GM12878 (cell line): ENCODE measurements at regions not wholly inside any gene's neighbourhood (a gene's known extent, or its start where the extent isn't known, plus 50 kb on each side); places are given as distances from the start of the nearest gene placed in this dataset.

ENCODE experiments used
- ASH2L ChIP-seq: fragments of 300-600, 200-600 bp; sonication (generic); IDR thresholded peaks from 2 replicates; pipeline ENCODE4 v1.6.1; 2017; ENCODE audit warnings: low read depth, mild to moderate bottlenecking, borderline replicate concordance
- ATF2 ChIP-seq: IDR thresholded peaks from 2 replicates; pipeline ENCODE4 v1.6.1; 2012; ENCODE audit warnings: low read length, inconsistent platforms
- BMI1 ChIP-seq: fragments of 450-650 bp; IDR thresholded peaks from 2 replicates; pipeline ENCODE4 v1.6.1; 2016; ENCODE audit warnings: mild to moderate bottlenecking, moderate library complexity, borderline replicate concordance
- CEBPZ ChIP-seq: fragments of 150-350 bp; IDR thresholded peaks from 2 replicates; pipeline ENCODE4 v1.6.1; 2016; ENCODE audit warnings: low read depth, low read length
- CUX1 ChIP-seq: IDR thresholded peaks from 2 replicates; pipeline ENCODE4 v1.6.1; 2012; ENCODE audit warnings: improper control_type of control experiment, low read depth, low read length; ENCODE audit not compliant: insufficient replicate concordance
- DPF2 ChIP-seq: fragments of 450-650 bp; IDR thresholded peaks from 2 replicates; pipeline ENCODE4 v1.6.1; 2017; ENCODE audit warnings: mild to moderate bottlenecking
- E2F4 ChIP-seq: IDR thresholded peaks from 2 replicates; pipeline ENCODE4 v1.6.1; 2012; ENCODE audit warnings: low read depth, low read length, improper control_type of control experiment
- MTA2 ChIP-seq: fragments of 450-650 bp; IDR thresholded peaks from 2 replicates; pipeline ENCODE4 v1.6.1; 2016; ENCODE audit warnings: low read depth, mild to moderate bottlenecking, moderate library complexity
- NFXL1 ChIP-seq: fragments of 450-650 bp; IDR thresholded peaks from 2 replicates; pipeline ENCODE4 v1.6.1; 2017; ENCODE audit warnings: antibody characterized with exemption, mild to moderate bottlenecking, borderline replicate concordance
- NR2C2 ChIP-seq: IDR thresholded peaks from 2 replicates; pipeline ENCODE4 v1.6.1; 2011; ENCODE audit warnings: borderline replicate concordance, low read depth; ENCODE audit not compliant: control insufficient read depth, insufficient read length
- PKNOX1 ChIP-seq: fragments of 450-650 bp; IDR thresholded peaks from 2 replicates; pipeline ENCODE4 v1.6.1; 2016; ENCODE audit warnings: mild to moderate bottlenecking
- RBBP5 ChIP-seq: fragments of 200-600 bp; sonication (generic); conservative IDR thresholded peaks from 2 replicates; pipeline ENCODE4 v1.6.1; 2016
- RELA ChIP-seq: fragments of 450-650 bp; IDR thresholded peaks from 2 replicates; pipeline ENCODE4 v1.8.0; 2014; ENCODE audit warnings: borderline replicate concordance; ENCODE audit not compliant: partially characterized antibody
- SPI1 ChIP-seq: IDR thresholded peaks from 2 replicates; pipeline ENCODE4 v1.6.1; 2011; ENCODE audit warnings: low read depth, mild to moderate bottlenecking, low read length, moderate library complexity, borderline replicate concordance; ENCODE audit not compliant: insufficient read depth
- TBL1XR1 ChIP-seq: IDR thresholded peaks from 2 replicates; pipeline ENCODE4 v1.6.1; 2012; ENCODE audit warnings: low read depth, low read length, improper control_type of control experiment
- TCF3 ChIP-seq: IDR thresholded peaks from 2 replicates; pipeline ENCODE4 v1.6.1; 2012; ENCODE audit warnings: low read depth, mild to moderate bottlenecking, low read length, borderline replicate concordance; ENCODE audit not compliant: insufficient read depth
- YBX1 ChIP-seq: fragments of 450-650 bp; IDR thresholded peaks from 2 replicates; pipeline ENCODE4 v1.6.1; 2016; ENCODE audit warnings: antibody characterized with exemption
- ZBED1 ChIP-seq: IDR thresholded peaks from 2 replicates; pipeline ENCODE4 v1.6.1; 2016; ENCODE audit warnings: borderline replicate concordance

GRCh38 chr7:7051206-7051877 is 131.0 kb upstream of the C1GALT1 start (continued):
- TF ChIP-seq CUX1 (no peak), YBX1 (no peak), E2F4 (no peak), BMI1 (no peak), DPF2 (peak; percentile 60), TBL1XR1 (no peak), RELA (no peak), ZBED1 (no peak), NFXL1 (no peak), ASH2L (no peak), CEBPZ (no peak), RBBP5 (no peak), ATF2 (no peak), MTA2 (peak; percentile 23; the same call in 1 of the 2 replicates), TCF3 (no peak), SPI1 (peak; percentile 93), PKNOX1 (no peak), NR2C2 (no peak)
